ENCODE measurements at regions not wholly inside any gene's neighbourhood (a gene's known extent, or its start where the extent isn't known, plus 50 kb on each side); places are given as distances from the start of the nearest gene placed in this dataset.
A peak's percentile ranks its signal among the peaks of the same experiment; 100 is the strongest.

- DNase-seq = peak; percentile 65
- in situ Hi-C loops (cut with HindIII; ENCODE audit: low pct_ligation_motif_present, low pct_unique_long_range_greater_than_20kb, low sequenced_read_pairs) = no loop called here
These were observed 129.1 kb upstream of the PPFIA2 start for GRCh38 chr12:81888106-81888740.

- in situ Hi-C loops (cut with HindIII; ENCODE audit: low pct_ligation_motif_present, low pct_unique_long_range_greater_than_20kb, low sequenced_read_pairs) = no loop called here
- DNase-seq = no peak
These were observed 115.4 kb upstream of the PPFIA2 start for GRCh38 chr12:81874586-81874985.

GRCh38 chr12:81874166-81874565 is 115.0 kb upstream of the PPFIA2 start:
- in situ Hi-C loops (cut with HindIII; ENCODE audit: low pct_ligation_motif_present, low pct_unique_long_range_greater_than_20kb, low sequenced_read_pairs) = no loop called here
- no peak for DNase-seq

- in situ Hi-C loops (cut with HindIII; ENCODE audit: low pct_ligation_motif_present, low pct_unique_long_range_greater_than_20kb, low sequenced_read_pairs) = no loop called here
- no peak for DNase-seq
These were observed 113.2 kb upstream of the PPFIA2 start for GRCh38 chr12:81872400-81872799.

GRCh38 chr12:81866081-81866480 is 106.9 kb upstream of the PPFIA2 start:
- in situ Hi-C loops (cut with HindIII; ENCODE audit: low pct_ligation_motif_present, low pct_unique_long_range_greater_than_20kb, low sequenced_read_pairs) = no loop called here
- no peak for DNase-seq

- in situ Hi-C loops (cut with HindIII; ENCODE audit: low pct_ligation_motif_present, low pct_unique_long_range_greater_than_20kb, low sequenced_read_pairs) = no loop called here
- DNase-seq = peak; percentile 49
These were observed 104.3 kb upstream of the PPFIA2 start for GRCh38 chr12:81863406-81863805.

- in situ Hi-C loops (cut with HindIII; ENCODE audit: low pct_ligation_motif_present, low pct_unique_long_range_greater_than_20kb, low sequenced_read_pairs) = no loop called here
- no peak for DNase-seq
These were observed 100.4 kb upstream of the PPFIA2 start for GRCh38 chr12:81859521-81859920.

- no peak for DNase-seq
- in situ Hi-C loops (cut with HindIII; ENCODE audit: low pct_ligation_motif_present, low pct_unique_long_range_greater_than_20kb, low sequenced_read_pairs) = no loop called here
These were observed 84.4 kb upstream of the PPFIA2 start for GRCh38 chr12:81843599-81843998.

GRCh38 chr12:81835783-81836182 is 76.6 kb upstream of the PPFIA2 start:
- no peak for DNase-seq
- in situ Hi-C loops (cut with HindIII; ENCODE audit: low pct_ligation_motif_present, low pct_unique_long_range_greater_than_20kb, low sequenced_read_pairs) = no loop called here

GRCh38 chr12:81819991-81820633 is 61.0 kb upstream of the PPFIA2 start:
- in situ Hi-C loops (cut with HindIII; ENCODE audit: low pct_ligation_motif_present, low pct_unique_long_range_greater_than_20kb, low sequenced_read_pairs) = no loop called here
- DNase-seq = no peak

- no peak for DNase-seq
- in situ Hi-C loops (cut with HindIII; ENCODE audit: low pct_ligation_motif_present, low pct_unique_long_range_greater_than_20kb, low sequenced_read_pairs) = no loop called here
These were observed 56.5 kb upstream of the PPFIA2 start for GRCh38 chr12:81815611-81816010.

- in situ Hi-C loops (cut with HindIII; ENCODE audit: low pct_ligation_motif_present, low pct_unique_long_range_greater_than_20kb, low sequenced_read_pairs) = no loop called here
- no peak for DNase-seq
These were observed 52.6 kb upstream of the PPFIA2 start for GRCh38 chr12:81811778-81812125.

- no peak for DNase-seq
- in situ Hi-C loops (cut with HindIII; ENCODE audit: low pct_ligation_motif_present, low pct_unique_long_range_greater_than_20kb, low sequenced_read_pairs) = no loop called here
These were observed 52.1 kb upstream of the PPFIA2 start for GRCh38 chr12:81811061-81811777.

- in situ Hi-C loops (cut with HindIII; ENCODE audit: low pct_ligation_motif_present, low pct_unique_long_range_greater_than_20kb, low sequenced_read_pairs) = no loop called here
- DNase-seq = no peak
These were observed 50.9 kb upstream of the PPFIA2 start for GRCh38 chr12:81809829-81810595.

- in situ Hi-C loops (cut with HindIII; ENCODE audit: low pct_ligation_motif_present, low pct_unique_long_range_greater_than_20kb, low sequenced_read_pairs) = no loop called here
These were observed 50.1 kb upstream of the PPFIA2 start for GRCh38 chr12:81809113-81809777.

More at GRCh38 chr12:81809113-81809777, 50.1 kb upstream of the PPFIA2 start:
- no peak for DNase-seq

All from ACHN (cell line).